ENCODE measurements at regions not wholly inside any gene's neighbourhood (a gene's known extent, or its start where the extent isn't known, plus 50 kb on each side); places are given as distances from the start of the nearest gene placed in this dataset.

GRCh38 chr15:61680260-61681037 lies 379.8 kb downstream of the VPS13C start:
- Histone ChIP-seq H3K4me2 (ENCODE audit: insufficient read depth, low read length) (no peak overlapping the region), H4K20me1 (replicated peaks; ENCODE audit: control insufficient read depth, extremely low read depth, insufficient read depth, low read length) (no peaks in the 10 kb centered on the region), H3K79me2 (ENCODE audit: control insufficient read depth, insufficient read depth, low read length) (no peaks in the 10 kb centered on the region), H3K27ac (ENCODE audit: insufficient read depth, low read depth, low read length) (no peak overlapping the region), H3K27me3 (ENCODE audit: control insufficient read depth in 2 of 2, insufficient read depth in 2 of 2, low read length in 2 of 2) (no peaks in the 10 kb centered on the region), H2AFZ (ENCODE audit: low read depth, low read length) (no peak overlapping the region), H3K9me3 (replicated peaks; ENCODE audit: control insufficient read depth, insufficient read depth, low read length) (no peaks in the 10 kb centered on the region), H3K9me1 (replicated peaks; ENCODE audit: control insufficient read depth, extremely low read depth, insufficient read depth, low read length) (no peaks in the 10 kb centered on the region), H3K4me1 (ENCODE audit: control insufficient read depth, extremely low read depth, insufficient read depth, low read length) (no peaks in the 10 kb centered on the region), H3K9ac (replicated peaks; ENCODE audit: extremely low read depth, insufficient read depth, low read length) (no peak overlapping the region), H3K4me3 (replicated peaks in 1 of 3; ENCODE audit: insufficient read depth in 1 of 3, low read depth in 1 of 3, low read length in 3 of 3) (no peak overlapping the region), H3K36me3 (ENCODE audit: control insufficient read depth in 2 of 2, extremely low read depth in 1 of 2, insufficient read depth in 2 of 2, low read length in 2 of 2) (no peaks in the 10 kb centered on the region)
- BruUV-seq (replicated peaks): no TSS peak
- ChIA-PET POLR2A (no interaction called here), CTCF (no interaction called here)
- DNase-seq (ENCODE audit: low read depth, low spot score) (no peak), FAIRE-seq (no peak)
- dilution Hi-C loops (cut with MboI; ENCODE audit: extremely low pct_ligation_motif_present, low sequenced_read_pairs): no loop called here
- intact Hi-C loops (cut with micrococcal nuclease): no loop called here
- TF ChIP-seq MYC (IDR thresholded peaks at IDR 0.05; ENCODE audit: low read depth, low read length): no peak

- Histone ChIP-seq H2AFZ (ENCODE audit: low read depth, low read length) (no peak overlapping the region), H3K79me2 (ENCODE audit: control insufficient read depth, insufficient read depth, low read length) (no peaks in the 10 kb centered on the region), H3K27me3 (ENCODE audit: control insufficient read depth in 2 of 2, insufficient read depth in 2 of 2, low read length in 2 of 2) (no peaks in the 10 kb centered on the region), H3K9ac (replicated peaks; ENCODE audit: extremely low read depth, insufficient read depth, low read length) (no peak overlapping the region), H4K20me1 (replicated peaks; ENCODE audit: control insufficient read depth, extremely low read depth, insufficient read depth, low read length) (no peaks in the 10 kb centered on the region), H3K4me2 (ENCODE audit: insufficient read depth, low read length) (no peak overlapping the region), H3K27ac (ENCODE audit: insufficient read depth, low read depth, low read length) (no peak overlapping the region), H3K9me3 (replicated peaks; ENCODE audit: control insufficient read depth, insufficient read depth, low read length) (no peaks in the 10 kb centered on the region), H3K9me1 (replicated peaks; ENCODE audit: control insufficient read depth, extremely low read depth, insufficient read depth, low read length) (no peaks in the 10 kb centered on the region), H3K4me1 (ENCODE audit: control insufficient read depth, extremely low read depth, insufficient read depth, low read length) (no peaks in the 10 kb centered on the region), H3K4me3 (replicated peaks in 1 of 3; ENCODE audit: insufficient read depth in 1 of 3, low read depth in 1 of 3, low read length in 3 of 3) (no peak overlapping the region), H3K36me3 (ENCODE audit: control insufficient read depth in 2 of 2, extremely low read depth in 1 of 2, insufficient read depth in 2 of 2, low read length in 2 of 2) (no peaks in the 10 kb centered on the region)
- no peak for TF ChIP-seq POLR2AphosphoS5 (IDR thresholded peaks at IDR 0.05; ENCODE audit: insufficient read depth, low read depth, low read length)
- TF ChIP-seq POLR2A (IDR thresholded peaks at IDR 0.05; ENCODE audit: low read depth, low read length): no peak
- TF ChIP-seq GATA2 (IDR thresholded peaks at IDR 0.05; ENCODE audit: insufficient read depth, insufficient read length, low read depth, low read length): no peak
- no peak for TF ChIP-seq EZH2 (IDR thresholded peaks at IDR 0.05; ENCODE audit: borderline replicate concordance, low read depth, low read length, severe bottlenecking)
- no peak for TF ChIP-seq MAX (IDR thresholded peaks at IDR 0.05; ENCODE audit: insufficient read depth, insufficient read length)
- BruUV-seq (replicated peaks): no TSS peak
- ChIA-PET CTCF (interaction anchor here (1.6 kb wide), 1 partner anchor 162 kb away, joined by 5 read pairs; no protein-coding TSS in a partner anchor), POLR2A (no interaction called here)
- no peak for DNase-seq (ENCODE audit: low read depth, low spot score)
- dilution Hi-C loops (cut with MboI; ENCODE audit: extremely low pct_ligation_motif_present, low sequenced_read_pairs): no loop called here
- FAIRE-seq: no peak
- intact Hi-C loops (cut with micrococcal nuclease): no loop called here
Measured at GRCh38 chr15:61671736-61672135, 388.5 kb downstream of the VPS13C start.
